GM12864 (cell line): ENCODE measurements at regions not wholly inside any gene's neighbourhood (a gene's known extent, or its start where the extent isn't known, plus 50 kb on each side); places are given as distances from the start of the nearest gene placed in this dataset.

Experiments used
- DNase-seq: peaks from one replicate; pipeline ENCODE4 v3.0.0-alpha.2; 2011; ENCODE audit warnings: low read depth
- H3K4me3 ChIP-seq: 2 replicates; pipeline ENCODE4 v1.5.1; 2011; ENCODE audit warnings: mild to moderate bottlenecking, low read depth, low read length, control low read depth
- CTCF ChIP-seq: IDR thresholded peaks from 2 replicates; pipeline ENCODE4 v1.5.1; 2011; ENCODE audit warnings: low read depth, mild to moderate bottlenecking, moderate library complexity, low read length, control low read depth, inconsistent platforms; ENCODE audit errors: missing control alignments

DNA sequence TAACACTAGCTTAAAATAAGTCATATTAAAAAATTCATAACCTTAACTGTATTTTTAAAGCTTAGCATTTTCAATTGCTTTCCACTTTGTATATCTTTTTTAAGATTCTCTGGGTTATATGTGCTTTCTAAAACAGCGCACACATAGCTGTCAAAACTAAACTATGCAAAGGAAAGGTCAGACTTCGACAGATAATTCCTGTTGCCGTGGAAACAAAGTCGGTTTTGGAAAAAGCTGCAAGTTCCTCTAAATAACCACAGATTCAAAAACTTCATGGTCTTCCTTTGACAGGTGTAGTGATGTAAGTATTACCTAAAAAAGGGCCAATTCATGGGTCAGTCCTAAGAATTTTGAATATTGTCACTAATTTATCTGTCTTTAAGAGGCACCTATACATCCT, 249.6 kb upstream of the TFPI start:
- no peak for TF ChIP-seq CTCF
- H3K4me3 ChIP-seq: no peak overlapping the region
- DNase-seq: no peak

DNA sequence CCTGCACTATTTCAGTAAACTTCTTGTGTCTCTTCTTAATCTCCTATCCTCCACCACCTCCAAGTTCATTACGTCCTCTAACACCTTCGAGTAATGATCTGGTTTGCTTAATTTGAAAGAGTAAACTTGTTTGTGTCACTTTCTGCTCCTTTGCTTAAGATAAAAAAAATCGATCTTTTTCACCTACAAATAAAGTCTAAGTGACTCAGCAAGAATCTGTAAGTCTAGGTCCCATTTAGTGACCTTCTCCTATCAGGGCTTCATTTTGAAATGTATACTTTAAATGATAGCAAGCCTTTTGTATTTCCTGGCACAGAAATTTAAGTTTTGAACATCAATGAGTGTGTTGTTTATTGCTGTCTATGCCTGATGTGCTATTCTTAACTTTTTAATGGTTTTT, 260.9 kb upstream of the TFPI start:
- TF ChIP-seq CTCF: no peak
- no peak overlapping the region for H3K4me3 ChIP-seq
- DNase-seq: no peak

GRCh38 chr2:187819624-187820023, 265.4 kb upstream of the TFPI start:
- no peak for DNase-seq
- no peak overlapping the region for H3K4me3 ChIP-seq

GRCh38 chr2:187825108-187825507, 270.9 kb upstream of the TFPI start:
- DNase-seq: no peak
- no peak overlapping the region for H3K4me3 ChIP-seq
- no peak for TF ChIP-seq CTCF

More at GRCh38 chr2:187819624-187820023, 265.4 kb upstream of the TFPI start:
- TF ChIP-seq CTCF: no peak

DNA sequence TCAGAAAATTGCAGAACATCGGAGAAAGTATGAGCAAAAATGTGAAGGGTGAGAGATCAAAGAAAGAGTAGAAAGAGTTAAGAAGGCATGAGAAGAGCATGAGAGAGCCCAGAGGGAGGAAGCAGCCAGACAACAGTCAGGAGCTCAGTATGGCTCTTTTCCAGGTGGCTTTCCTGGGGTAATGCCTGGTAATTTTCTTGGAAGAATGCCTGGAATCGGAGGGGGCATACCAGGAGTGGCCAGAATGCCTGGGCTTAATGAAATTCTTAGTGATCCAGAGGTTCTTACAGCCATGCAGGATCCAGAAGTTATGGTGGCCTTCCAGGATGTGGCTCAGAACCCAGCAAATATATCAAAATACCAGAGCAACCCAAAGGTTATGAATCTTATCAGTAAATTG, 271.8 kb upstream of the TFPI start:
- no peak for TF ChIP-seq CTCF
- H3K4me3 ChIP-seq: no peak overlapping the region
- DNase-seq: no peak

DNA sequence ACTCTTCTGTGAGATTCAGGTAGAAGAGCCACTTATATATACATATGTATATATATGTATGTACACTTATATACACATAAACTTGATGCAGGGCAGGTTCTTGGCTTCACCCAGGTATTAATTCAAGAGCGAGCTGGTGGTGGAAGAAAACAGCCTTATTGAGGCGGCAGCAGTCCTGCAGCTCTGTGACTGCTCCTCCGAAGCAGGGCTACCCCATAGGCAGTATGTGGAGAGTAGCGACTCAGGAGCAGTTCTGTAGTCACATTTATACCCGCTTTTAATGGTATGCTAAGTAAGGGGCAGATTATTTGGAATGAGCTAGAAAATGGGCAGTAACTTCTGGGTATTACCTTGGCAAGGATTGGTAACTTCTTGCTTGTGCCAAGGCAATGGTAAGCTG, 280.6 kb upstream of the TFPI start:
- DNase-seq: no peak
- no peak overlapping the region for H3K4me3 ChIP-seq
- TF ChIP-seq CTCF: no peak

- no peak for TF ChIP-seq CTCF
- H3K4me3 ChIP-seq: no peak overlapping the region
- no peak for DNase-seq
Observed at GRCh38 chr2:187838690-187839089, 284.5 kb upstream of the TFPI start.
